ENCODE measurements at regions not wholly inside any gene's neighbourhood (a gene's known extent, or its start where the extent isn't known, plus 50 kb on each side); places are given as distances from the start of the nearest gene placed in this dataset.

- no peaks in the 10 kb centered on the region for H3K9me3 ChIP-seq (replicated peaks; ENCODE audit: control insufficient read depth, insufficient read depth, low read length)
- FAIRE-seq = no peak
- no peak for DNase-seq (ENCODE audit: low read depth, low spot score)
- H3K79me2 ChIP-seq (ENCODE audit: control insufficient read depth, insufficient read depth, low read length) = no peaks in the 10 kb centered on the region
- dilution Hi-C loops (cut with MboI; ENCODE audit: extremely low pct_ligation_motif_present, low sequenced_read_pairs) (no loop called here), intact Hi-C loops (cut with micrococcal nuclease) (no loop called here)
- no peak overlapping the region for H3K4me2 ChIP-seq (ENCODE audit: insufficient read depth, low read length)
- no TSS peak for BruUV-seq (replicated peaks)
- no peak overlapping the region for H3K4me3 ChIP-seq (replicated peaks in 1 of 3; ENCODE audit: insufficient read depth in 1 of 3, low read depth in 1 of 3, low read length in 3 of 3)
- ChIA-PET POLR2A (no interaction called here), CTCF (interaction anchor here (1.3 kb wide), 1 partner anchor 9 kb away, joined by 3 read pairs; no protein-coding TSS in a partner anchor)
- no peak for TF ChIP-seq MYC (IDR thresholded peaks at IDR 0.05; ENCODE audit: low read depth, low read length)
- no peak for TF ChIP-seq POLR2A (IDR thresholded peaks at IDR 0.05; ENCODE audit: low read depth, low read length)
- TF ChIP-seq JUN (IDR thresholded peaks at IDR 0.05; ENCODE audit: borderline replicate concordance, insufficient read depth, insufficient read length, low read depth) = no peak
- TF ChIP-seq, protein P1, sequence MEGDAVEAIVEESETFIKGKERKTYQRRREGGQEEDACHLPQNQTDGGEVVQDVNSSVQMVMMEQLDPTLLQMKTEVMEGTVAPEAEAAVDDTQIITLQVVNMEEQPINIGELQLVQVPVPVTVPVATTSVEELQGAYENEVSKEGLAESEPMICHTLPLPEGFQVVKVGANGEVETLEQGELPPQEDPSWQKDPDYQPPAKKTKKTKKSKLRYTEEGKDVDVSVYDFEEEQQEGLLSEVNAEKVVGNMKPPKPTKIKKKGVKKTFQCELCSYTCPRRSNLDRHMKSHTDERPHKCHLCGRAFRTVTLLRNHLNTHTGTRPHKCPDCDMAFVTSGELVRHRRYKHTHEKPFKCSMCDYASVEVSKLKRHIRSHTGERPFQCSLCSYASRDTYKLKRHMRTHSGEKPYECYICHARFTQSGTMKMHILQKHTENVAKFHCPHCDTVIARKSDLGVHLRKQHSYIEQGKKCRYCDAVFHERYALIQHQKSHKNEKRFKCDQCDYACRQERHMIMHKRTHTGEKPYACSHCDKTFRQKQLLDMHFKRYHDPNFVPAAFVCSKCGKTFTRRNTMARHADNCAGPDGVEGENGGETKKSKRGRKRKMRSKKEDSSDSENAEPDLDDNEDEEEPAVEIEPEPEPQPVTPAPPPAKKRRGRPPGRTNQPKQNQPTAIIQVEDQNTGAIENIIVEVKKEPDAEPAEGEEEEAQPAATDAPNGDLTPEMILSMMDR (IDR thresholded peaks at IDR 0.05; ENCODE audit: extremely low read depth in 1 of 2, insufficient read depth in 1 of 2, low read depth in 1 of 2, low read length in 2 of 2) = no peak
- TF ChIP-seq, protein P2, sequence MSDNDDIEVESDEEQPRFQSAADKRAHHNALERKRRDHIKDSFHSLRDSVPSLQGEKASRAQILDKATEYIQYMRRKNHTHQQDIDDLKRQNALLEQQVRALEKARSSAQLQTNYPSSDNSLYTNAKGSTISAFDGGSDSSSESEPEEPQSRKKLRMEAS (IDR thresholded peaks at IDR 0.05; ENCODE audit: insufficient read depth, insufficient read length) = no peak
- TF ChIP-seq GATA2 (IDR thresholded peaks at IDR 0.05; ENCODE audit: insufficient read depth, insufficient read length, low read depth, low read length) = no peak
- no peak for TF ChIP-seq FOS (IDR thresholded peaks at IDR 0.05; ENCODE audit: borderline replicate concordance, insufficient read depth, low read length)
- H3K4me1 ChIP-seq (ENCODE audit: control insufficient read depth, extremely low read depth, insufficient read depth, low read length) = peaks cover 8% of the 10 kb centered on the region
- no peaks in the 10 kb centered on the region for H4K20me1 ChIP-seq (replicated peaks; ENCODE audit: control insufficient read depth, extremely low read depth, insufficient read depth, low read length)
- no peaks in the 10 kb centered on the region for H3K36me3 ChIP-seq (ENCODE audit: control insufficient read depth in 2 of 2, extremely low read depth in 1 of 2, insufficient read depth in 2 of 2, low read length in 2 of 2)
- H3K9me1 ChIP-seq (replicated peaks; ENCODE audit: control insufficient read depth, extremely low read depth, insufficient read depth, low read length) = peaks cover under 1% of the 10 kb centered on the region
- H3K27me3 ChIP-seq (ENCODE audit: control insufficient read depth in 2 of 2, insufficient read depth in 2 of 2, low read length in 2 of 2) = peaks cover 0 to 1% of the 10 kb centered on the region in 2 experiments
- H2AFZ ChIP-seq (ENCODE audit: low read depth, low read length) = no peak overlapping the region
- no peak overlapping the region for H3K9ac ChIP-seq (replicated peaks; ENCODE audit: extremely low read depth, insufficient read depth, low read length)
- H3K27ac ChIP-seq (ENCODE audit: insufficient read depth, low read depth, low read length) = no peak overlapping the region
Observed at GRCh38 chr18:3328532-3328931, 66.6 kb downstream of the MYL12B start.
